CD4-positive, alpha-beta T cell (primary cell): ENCODE measurements at regions not wholly inside any gene's neighbourhood (a gene's known extent, or its start where the extent isn't known, plus 50 kb on each side); places are given as distances from the start of the nearest gene placed in this dataset.
"Not testable (repeated sequence)": the region's sequence is repeated elsewhere in the genome, so short reads cannot be mapped to it uniquely, and the experiment has no call there.

ENCODE experiments used
- ATAC-seq: fragments of 200-7000 bp; cut with Tn5 transposase; one replicate; pipeline ENCODE4 v1.10.0; 2022; ENCODE audit warnings: mild to moderate bottlenecking; ENCODE audit not compliant: poor library complexity
- CTCF ChIA-PET: fragments of 350-600 bp; sonication (Branson Sonifier 250); formaldehyde crosslinking; loops from one replicate; lab custom pipeline; 2021; ENCODE audit warnings: antibody characterized with exemption, inconsistent platforms; lab: Charles Lee
- POLR2A ChIA-PET: fragments of 350-600 bp; sonication (Branson Sonifier 250); formaldehyde crosslinking; loops from one replicate; lab custom pipeline; 2021; ENCODE audit warnings: antibody characterized with exemption, inconsistent platforms; lab: Charles Lee
- DNase-seq, 14 experiments: peaks; one replicate each; pipeline ENCODE4 v3.0.0-alpha.2; 2013 to 2020; ENCODE audit warnings: mixed read lengths in 2 of 14
- H3K27ac ChIP-seq, 2 donors: one replicate each; pipeline versions ENCODE4 v1.5.1 to v1.7.0; 2013; ENCODE audit warnings: low read length in 2 of 2, low read depth in 1 of 2, mild to moderate bottlenecking in 1 of 2
- H3K27me3 ChIP-seq, 2 experiments: 1 replicate in 1 of 2; 2 replicates in 1 of 2; pipeline versions ENCODE4 v1.6.1 to v1.7.0; 2013; ENCODE audit warnings: low read length in 2 of 2, control low read depth in 1 of 2, mild to moderate bottlenecking in 1 of 2, moderate library complexity in 1 of 2; ENCODE audit not compliant: insufficient read depth in 2 of 2, control insufficient read depth in 1 of 2
- H3K36me3 ChIP-seq: one replicate; pipeline ENCODE4 v1.6.1; 2013; ENCODE audit warnings: low read length, control low read depth; ENCODE audit not compliant: insufficient read depth
- H3K4me1 ChIP-seq: one replicate; pipeline ENCODE4 v1.6.1; 2013; ENCODE audit warnings: low read length, control low read depth; ENCODE audit not compliant: insufficient read depth
- H3K4me3 ChIP-seq: one replicate; pipeline ENCODE4 v1.5.1; 2013; ENCODE audit warnings: mild to moderate bottlenecking, low read length, moderate library complexity
- H3K9me3 ChIP-seq, 2 experiments: 1 replicate in 1 of 2; 2 replicates in 1 of 2; pipeline versions ENCODE4 v1.6.1 to v1.7.0; 2013; ENCODE audit warnings: low read length in 2 of 2, mild to moderate bottlenecking in 2 of 2, control low read depth in 1 of 2, moderate library complexity in 1 of 2; ENCODE audit not compliant: control insufficient read depth in 1 of 2, insufficient read depth in 1 of 2
- H3K27ac Mint-ChIP-seq: one replicate; pipeline ENCODE4 v1.8.0; 2020; ENCODE audit warnings: mixed read lengths
- H3K27me3 Mint-ChIP-seq: one replicate; pipeline ENCODE4 v1.8.0; 2021; ENCODE audit warnings: mixed read lengths
- H3K36me3 Mint-ChIP-seq: one replicate; pipeline ENCODE4 v1.8.0; 2021; ENCODE audit warnings: low read depth, mixed read lengths
- H3K4me1 Mint-ChIP-seq: one replicate; pipeline ENCODE4 v1.8.0; 2021; ENCODE audit warnings: low read depth, mixed read lengths
- H3K4me3 Mint-ChIP-seq: one replicate; pipeline ENCODE4 v1.8.0; 2020; ENCODE audit warnings: mild to moderate bottlenecking, mixed read lengths
- H3K9me3 Mint-ChIP-seq: one replicate; pipeline ENCODE4 v1.8.0; 2020; ENCODE audit warnings: mixed read lengths
- intact Hi-C, 2 experiments: fragments of 100-400 bp; cut with DNase I in 1 of 2; cut with micrococcal nuclease in 1 of 2; formaldehyde crosslinking; loops; one replicate each; pipeline versions ENCODE4 v1.15.1 to v1.9.0; 2023 to 2025; cut with DNase I, micrococcal nuclease
- TF ChIP-seq, protein P1 (sequence below): fragments of 200-600 bp; IDR thresholded peaks from one replicate; pipeline ENCODE4 v1.8.0; 2022; ENCODE audit warnings: antibody characterized with exemption, mild to moderate bottlenecking

GRCh38 chr9:78713614-78714405, 416.9 kb downstream of the PSAT1 start:
- intact Hi-C loops = no loop called here
- no peak overlapping the region for H3K27ac Mint-ChIP-seq
- DNase-seq (no peak), ATAC-seq (no peak)
- POLR2A ChIA-PET = no interaction called here
- H3K9me3 Mint-ChIP-seq = peaks cover 4% of the 10 kb centered on the region
- no peaks in the 10 kb centered on the region for H3K36me3 Mint-ChIP-seq
- H3K27me3 ChIP-seq = no peaks in the 10 kb centered on the region
- H3K4me1 ChIP-seq = no peaks in the 10 kb centered on the region
- TF ChIP-seq, protein P1, sequence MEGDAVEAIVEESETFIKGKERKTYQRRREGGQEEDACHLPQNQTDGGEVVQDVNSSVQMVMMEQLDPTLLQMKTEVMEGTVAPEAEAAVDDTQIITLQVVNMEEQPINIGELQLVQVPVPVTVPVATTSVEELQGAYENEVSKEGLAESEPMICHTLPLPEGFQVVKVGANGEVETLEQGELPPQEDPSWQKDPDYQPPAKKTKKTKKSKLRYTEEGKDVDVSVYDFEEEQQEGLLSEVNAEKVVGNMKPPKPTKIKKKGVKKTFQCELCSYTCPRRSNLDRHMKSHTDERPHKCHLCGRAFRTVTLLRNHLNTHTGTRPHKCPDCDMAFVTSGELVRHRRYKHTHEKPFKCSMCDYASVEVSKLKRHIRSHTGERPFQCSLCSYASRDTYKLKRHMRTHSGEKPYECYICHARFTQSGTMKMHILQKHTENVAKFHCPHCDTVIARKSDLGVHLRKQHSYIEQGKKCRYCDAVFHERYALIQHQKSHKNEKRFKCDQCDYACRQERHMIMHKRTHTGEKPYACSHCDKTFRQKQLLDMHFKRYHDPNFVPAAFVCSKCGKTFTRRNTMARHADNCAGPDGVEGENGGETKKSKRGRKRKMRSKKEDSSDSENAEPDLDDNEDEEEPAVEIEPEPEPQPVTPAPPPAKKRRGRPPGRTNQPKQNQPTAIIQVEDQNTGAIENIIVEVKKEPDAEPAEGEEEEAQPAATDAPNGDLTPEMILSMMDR = no peak
- CTCF ChIA-PET = no interaction called here
- no peak overlapping the region for H3K27ac ChIP-seq
- H3K4me3 Mint-ChIP-seq = no peak overlapping the region
- no peak overlapping the region for H3K4me3 ChIP-seq
- H3K27me3 Mint-ChIP-seq = peaks cover 4% of the 10 kb centered on the region
- no peaks in the 10 kb centered on the region for H3K4me1 Mint-ChIP-seq
- no peaks in the 10 kb centered on the region for H3K36me3 ChIP-seq
- no peaks in the 10 kb centered on the region for H3K9me3 ChIP-seq

DNA sequence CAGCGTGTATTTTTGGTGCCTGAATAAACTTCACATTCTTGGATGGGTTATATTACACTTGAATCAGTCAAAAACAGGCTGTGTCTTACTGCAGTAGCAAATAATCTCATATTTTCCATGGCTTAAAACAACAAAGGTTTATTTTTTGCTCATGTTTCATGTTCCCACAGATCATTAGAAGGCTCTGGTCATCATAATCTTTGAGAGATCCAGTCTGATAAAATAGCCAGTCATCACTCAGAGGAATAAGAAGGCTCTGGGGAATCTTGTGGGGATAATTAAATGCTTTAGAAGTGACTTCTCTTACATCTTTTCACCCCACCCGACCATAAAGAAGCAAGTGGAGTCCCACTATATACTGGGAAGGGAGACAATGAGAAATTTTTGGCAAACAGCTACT, 417.7 kb downstream of the PSAT1 start:
- Histone ChIP-seq H3K9me3 (no peaks in the 10 kb centered on the region), H3K4me3 (no peak overlapping the region), H3K27ac (no peak overlapping the region), H3K36me3 (no peaks in the 10 kb centered on the region), H3K4me1 (no peaks in the 10 kb centered on the region), H3K27me3 (no peaks in the 10 kb centered on the region)
- intact Hi-C loops = no loop called here
- Mint-ChIP-seq H3K27me3 (peaks cover 4% of the 10 kb centered on the region), H3K27ac (no peak overlapping the region), H3K36me3 (no peaks in the 10 kb centered on the region), H3K4me1 (no peaks in the 10 kb centered on the region), H3K4me3 (no peak overlapping the region), H3K9me3 (peaks cover 4% of the 10 kb centered on the region)
- DNase-seq (no peak), ATAC-seq (no peak)
- CTCF ChIA-PET = no interaction called here
- POLR2A ChIA-PET = no interaction called here
- TF ChIP-seq, protein P1 = no peak

GRCh38 chr9:78719029-78719428, 422.1 kb downstream of the PSAT1 start:
- H3K4me1 Mint-ChIP-seq, ATAC-seq, intact Hi-C loops, H3K27ac ChIP-seq, H3K36me3 Mint-ChIP-seq, DNase-seq, H3K27me3 ChIP-seq, H3K9me3 Mint-ChIP-seq, H3K4me3 ChIP-seq, H3K36me3 ChIP-seq, H3K4me1 ChIP-seq, H3K9me3 ChIP-seq, H3K4me3 Mint-ChIP-seq, H3K27ac Mint-ChIP-seq, H3K27me3 Mint-ChIP-seq, CTCF ChIA-PET, POLR2A ChIA-PET: not testable (repeated sequence)

- intact Hi-C loops = no loop called here
- H3K4me1 Mint-ChIP-seq = no peaks in the 10 kb centered on the region
- TF ChIP-seq, protein P1 = no peak
- ATAC-seq = no peak
- POLR2A ChIA-PET = no interaction called here
- Histone ChIP-seq H3K27ac (no peak overlapping the region), H3K4me3 (no peak overlapping the region), H3K4me1 (no peaks in the 10 kb centered on the region), H3K9me3 (no peaks in the 10 kb centered on the region), H3K27me3 (no peaks in the 10 kb centered on the region), H3K36me3 (no peaks in the 10 kb centered on the region)
- H3K4me3 Mint-ChIP-seq = no peak overlapping the region
- H3K9me3 Mint-ChIP-seq = peaks cover 9% of the 10 kb centered on the region
- H3K27me3 Mint-ChIP-seq = no peaks in the 10 kb centered on the region
- no peak for DNase-seq
- CTCF ChIA-PET = no interaction called here
- no peaks in the 10 kb centered on the region for H3K36me3 Mint-ChIP-seq
- H3K27ac Mint-ChIP-seq = no peak overlapping the region
Observed at GRCh38 chr9:78724896-78725295, 428.0 kb downstream of the PSAT1 start.
